ENCODE measurements at regions not wholly inside any gene's neighbourhood (a gene's known extent, or its start where the extent isn't known, plus 50 kb on each side); places are given as distances from the start of the nearest gene placed in this dataset.

DNA sequence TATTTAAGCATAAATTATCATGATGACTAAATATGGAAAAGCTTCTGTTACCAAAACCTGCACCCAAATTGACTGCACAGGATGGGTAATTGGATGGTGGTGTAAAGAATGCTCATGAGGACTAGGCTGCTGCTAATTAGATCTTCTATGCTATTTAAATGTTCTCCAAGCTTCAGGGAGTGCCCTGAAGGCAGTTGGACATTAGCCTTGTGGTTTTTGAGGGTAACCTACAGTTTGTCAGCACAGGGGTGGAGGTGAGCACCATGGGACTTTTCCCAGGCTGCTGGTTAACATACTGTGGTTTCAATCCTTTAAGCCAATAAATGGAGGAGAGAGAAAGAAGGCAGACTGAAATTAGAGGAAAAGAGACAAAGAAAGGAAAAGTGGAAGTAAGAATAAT is 145.0 kb downstream of the WIF1 start:
- TF ChIP-seq, protein P1, sequence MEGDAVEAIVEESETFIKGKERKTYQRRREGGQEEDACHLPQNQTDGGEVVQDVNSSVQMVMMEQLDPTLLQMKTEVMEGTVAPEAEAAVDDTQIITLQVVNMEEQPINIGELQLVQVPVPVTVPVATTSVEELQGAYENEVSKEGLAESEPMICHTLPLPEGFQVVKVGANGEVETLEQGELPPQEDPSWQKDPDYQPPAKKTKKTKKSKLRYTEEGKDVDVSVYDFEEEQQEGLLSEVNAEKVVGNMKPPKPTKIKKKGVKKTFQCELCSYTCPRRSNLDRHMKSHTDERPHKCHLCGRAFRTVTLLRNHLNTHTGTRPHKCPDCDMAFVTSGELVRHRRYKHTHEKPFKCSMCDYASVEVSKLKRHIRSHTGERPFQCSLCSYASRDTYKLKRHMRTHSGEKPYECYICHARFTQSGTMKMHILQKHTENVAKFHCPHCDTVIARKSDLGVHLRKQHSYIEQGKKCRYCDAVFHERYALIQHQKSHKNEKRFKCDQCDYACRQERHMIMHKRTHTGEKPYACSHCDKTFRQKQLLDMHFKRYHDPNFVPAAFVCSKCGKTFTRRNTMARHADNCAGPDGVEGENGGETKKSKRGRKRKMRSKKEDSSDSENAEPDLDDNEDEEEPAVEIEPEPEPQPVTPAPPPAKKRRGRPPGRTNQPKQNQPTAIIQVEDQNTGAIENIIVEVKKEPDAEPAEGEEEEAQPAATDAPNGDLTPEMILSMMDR (conservative IDR thresholded peaks at IDR 0.05; ENCODE audit: low read length), result no peak
- no peak for TF ChIP-seq EZH2phosphoT487 (IDR thresholded peaks at IDR 0.05; ENCODE audit: borderline replicate concordance)

Data from Loucy (cell line).